A549 (cell line): ENCODE measurements at regions not wholly inside any gene's neighbourhood (a gene's known extent, or its start where the extent isn't known, plus 50 kb on each side); places are given as distances from the start of the nearest gene placed in this dataset.
"Not testable (repeated sequence)": the region's sequence is repeated elsewhere in the genome, so short reads cannot be mapped to it uniquely, and the experiment has no call there.

ENCODE experiments used
- ATAC-seq, 2 experiments: fragments of 200-7000 bp in 1 of 2; fragments of >200 bp in 1 of 2; cut with Nextera tagmentation in 1 of 2; cut with Tn5 transposase in 1 of 2; 3 replicates each; pipeline versions ENCODE4 v1.8.0 to v1.9.1; 2018 to 2020; ENCODE audit warnings: mild to moderate bottlenecking in 1 of 2, moderate library complexity in 1 of 2
- CTCF ChIA-PET: fragments of 300-600 bp; sonication (Branson Sonifier 250); formaldehyde crosslinking; extraction: SDS; loops from one replicate; lab custom pipeline; 2021; ENCODE audit warnings: antibody characterized with exemption, inconsistent platforms; lab: Yijun Ruan, JAX
- POLR2A ChIA-PET: fragments of 350-600 bp; formaldehyde crosslinking; extraction: SDS; loops from one replicate; lab custom pipeline; 2021; ENCODE audit warnings: antibody characterized with exemption, inconsistent platforms; lab: Yijun Ruan, JAX
- DNase-seq, 2 experiments: peaks; one replicate each; pipeline versions ENCODE4 v3.0.0 to v3.0.0-alpha.2; 2011 to 2016; ENCODE audit warnings: low read depth in 1 of 2, low spot score in 1 of 2
- FAIRE-seq: peaks from 2 replicates; lab custom pipeline; 2011; peaks lifted over from hg19 to GRCh38; lab: Jason Lieb, UNC
- H3K27ac ChIP-seq, 2 experiments: fragments of >200 bp; sonication (Bioruptor Twin); formaldehyde crosslinking; 3 replicates each; pipeline ENCODE4 v1.5.1; 2016 to 2017
- H3K4me1 ChIP-seq: fragments of >200 bp; sonication (Bioruptor Twin); formaldehyde crosslinking; 3 replicates; pipeline ENCODE4 v1.6.1; 2016
- H3K4me2 ChIP-seq: fragments of >200 bp; sonication (Bioruptor Twin); formaldehyde crosslinking; 3 replicates; pipeline ENCODE4 v1.6.1; 2016
- H3K4me3 ChIP-seq: fragments of >200 bp; sonication (Bioruptor Twin); formaldehyde crosslinking; 3 replicates; pipeline ENCODE4 v1.5.1; 2016
- H3K9me3 ChIP-seq: fragments of >200 bp; sonication (Bioruptor Twin); formaldehyde crosslinking; 3 replicates; pipeline ENCODE4 v1.6.1; 2016
- CBX2 ChIP-seq: fragments of 200-600 bp; sonication (generic); IDR thresholded peaks from 2 replicates; pipeline ENCODE4 v1.6.1; 2016; ENCODE audit warnings: low read depth, mild to moderate bottlenecking, borderline replicate concordance
- CBX8 ChIP-seq: fragments of 200-600 bp; sonication (generic); IDR thresholded peaks from 2 replicates; pipeline ENCODE4 v1.6.1; 2016
- CHD2 ChIP-seq: fragments of 150-350 bp; IDR thresholded peaks from 2 replicates; pipeline ENCODE4 v1.6.1; 2014; ENCODE audit warnings: low read length; ENCODE audit not compliant: partially characterized antibody
- CHD4 ChIP-seq: fragments of 200-600 bp; sonication (generic); IDR thresholded peaks from 2 replicates; pipeline ENCODE4 v1.6.1; 2016; ENCODE audit warnings: antibody characterized with exemption, mild to moderate bottlenecking, borderline replicate concordance
- CTCF ChIP-seq: fragments of >200 bp; sonication (Bioruptor Twin); formaldehyde crosslinking; IDR thresholded peaks from 3 replicates; pipeline ENCODE4 v1.5.1; 2016
- E2F6 ChIP-seq: IDR thresholded peaks from 2 replicates; pipeline ENCODE4 v1.6.1; 2012; ENCODE audit warnings: low read depth, borderline replicate concordance
- EP300 ChIP-seq, 2 experiments: fragments of >200 bp; sonication (Bioruptor Twin); formaldehyde crosslinking; IDR thresholded peaks; 2 replicates in 1 of 2; 3 replicates in 1 of 2; pipeline ENCODE4 v1.6.1; 2016 to 2017
- ESRRA ChIP-seq: fragments of 150-350 bp; IDR thresholded peaks from 2 replicates; pipeline ENCODE4 v1.6.1; 2014; ENCODE audit warnings: mild to moderate bottlenecking, low read length, borderline replicate concordance
- FOSB ChIP-seq: fragments of 250-450 bp; sonication (Bioruptor Pico); IDR thresholded peaks from 2 replicates; pipeline ENCODE4 v1.5.0; 2020; ENCODE audit warnings: mild to moderate bottlenecking, moderate library complexity
- HEYL ChIP-seq: fragments of 250-450 bp; sonication (Bioruptor Pico); IDR thresholded peaks from 2 replicates; pipeline ENCODE4 v1.8.0; 2021; ENCODE audit warnings: mild to moderate bottlenecking, moderate library complexity
- JUNB ChIP-seq: fragments of >200 bp; sonication (Bioruptor Twin); formaldehyde crosslinking; IDR thresholded peaks from 2 replicates; pipeline ENCODE4 v1.6.1; 2016
- MAZ ChIP-seq: fragments of 150-350 bp; IDR thresholded peaks from 2 replicates; pipeline ENCODE4 v1.6.1; 2014; ENCODE audit warnings: antibody characterized with exemption, low read depth, low read length, borderline replicate concordance
- MYC ChIP-seq: IDR thresholded peaks from 2 replicates; pipeline ENCODE4 v1.6.1; 2012; ENCODE audit warnings: mild to moderate bottlenecking, inconsistent platforms, low read length, improper control_type of control experiment, borderline replicate concordance
- NPAS2 ChIP-seq: fragments of 250-450 bp; sonication (Bioruptor Pico); IDR thresholded peaks from 2 replicates; pipeline ENCODE4 v1.8.0; 2022; ENCODE audit warnings: mild to moderate bottlenecking, moderate library complexity, borderline replicate concordance
- NR3C1 ChIP-seq: fragments of >200 bp; sonication (Bioruptor Twin); formaldehyde crosslinking; IDR thresholded peaks from 3 replicates; pipeline ENCODE4 v1.6.1; 2017
- POLR2A ChIP-seq: IDR thresholded peaks from 2 replicates; pipeline ENCODE4 v1.6.1; 2012; ENCODE audit warnings: mild to moderate bottlenecking, low read length
- POLR2AphosphoS2 ChIP-seq: conservative IDR thresholded peaks from 2 replicates; pipeline ENCODE4 v1.6.1; 2012; ENCODE audit warnings: low read length, improper control_type of control experiment, inconsistent platforms
- RAD21 ChIP-seq, 2 experiments: fragments of >200 bp in 1 of 2; sonication (Bioruptor Twin) in 1 of 2; formaldehyde crosslinking in 1 of 2; IDR thresholded peaks in 1 of 2; conservative IDR thresholded peaks in 1 of 2; 2 replicates in 1 of 2; 3 replicates in 1 of 2; pipeline ENCODE4 v1.6.1; 2012 to 2018; ENCODE audit warnings: inconsistent platforms in 1 of 2
- RFX5 ChIP-seq: fragments of 450-650 bp; IDR thresholded peaks from 2 replicates; pipeline ENCODE4 v1.7.1; 2014; ENCODE audit warnings: antibody characterized with exemption, mild to moderate bottlenecking, moderate library complexity
- SMC3 ChIP-seq: fragments of >200 bp; sonication (Bioruptor Twin); formaldehyde crosslinking; IDR thresholded peaks from 3 replicates; pipeline ENCODE4 v1.6.1; 2018; ENCODE audit warnings: inconsistent platforms
- SREBF2 ChIP-seq: fragments of 450-650 bp; IDR thresholded peaks from 2 replicates; pipeline ENCODE4 v1.6.1; 2014; ENCODE audit warnings: mild to moderate bottlenecking, moderate library complexity
- TFCP2L1 ChIP-seq: fragments of 250-450 bp; sonication (Bioruptor Pico); IDR thresholded peaks from 2 replicates; pipeline ENCODE4 v1.5.0; 2021; ENCODE audit warnings: mild to moderate bottlenecking
- ZC3H11A ChIP-seq: fragments of 450-650 bp; IDR thresholded peaks from 2 replicates; pipeline ENCODE4 v1.6.1; 2014; ENCODE audit warnings: antibody characterized with exemption, mild to moderate bottlenecking
- ZSCAN20 ChIP-seq: fragments of 250-450 bp; sonication (Bioruptor Pico); IDR thresholded peaks from 2 replicates; pipeline ENCODE4 v1.8.0; 2022; ENCODE audit warnings: mild to moderate bottlenecking, moderate library complexity
- WGBS: methylation state at CpG from one replicate; pipeline ENCODE4 v1.1.6; 2017; ENCODE audit errors: missing lambda C conversion rate; 5-methylcytosine and 5-hydroxymethylcytosine counted together
- TF ChIP-seq, protein P1 (sequence below): fragments of 150-350 bp; IDR thresholded peaks from 2 replicates; pipeline ENCODE4 v1.6.1; 2014; ENCODE audit warnings: low read depth, mild to moderate bottlenecking, low read length
- TF ChIP-seq, protein P2 (sequence below): fragments of 450-650 bp; IDR thresholded peaks from 2 replicates; pipeline ENCODE4 v1.6.1; 2014; ENCODE audit warnings: antibody characterized with exemption
- TF ChIP-seq, protein P3 (sequence below): fragments of >200 bp; sonication (Bioruptor Twin); formaldehyde crosslinking; IDR thresholded peaks from 3 replicates; pipeline ENCODE4 v1.6.1; 2016
- TF ChIP-seq, protein P4 (sequence below): IDR thresholded peaks from 2 replicates; pipeline ENCODE4 v1.6.1; 2012

- peak in 1 of 2 experiments; percentile 5 for DNase-seq
- CTCF ChIA-PET, result interaction anchor here (0.7 kb wide), 1 partner anchor 93 kb away, joined by 3 read pairs; no protein-coding TSS in a partner anchor
- H3K4me1 ChIP-seq, H3K4me3 ChIP-seq, H3K27ac ChIP-seq, ATAC-seq, H3K4me2 ChIP-seq, POLR2A ChIA-PET, H3K9me3 ChIP-seq, FAIRE-seq: not testable (repeated sequence)
- WGBS, result 86% methylated on average over 9 of the region's 9 CpGs
Observed at GRCh38 chr16:72578061-72578460, 406.1 kb upstream of the PMFBP1 start.

DNA sequence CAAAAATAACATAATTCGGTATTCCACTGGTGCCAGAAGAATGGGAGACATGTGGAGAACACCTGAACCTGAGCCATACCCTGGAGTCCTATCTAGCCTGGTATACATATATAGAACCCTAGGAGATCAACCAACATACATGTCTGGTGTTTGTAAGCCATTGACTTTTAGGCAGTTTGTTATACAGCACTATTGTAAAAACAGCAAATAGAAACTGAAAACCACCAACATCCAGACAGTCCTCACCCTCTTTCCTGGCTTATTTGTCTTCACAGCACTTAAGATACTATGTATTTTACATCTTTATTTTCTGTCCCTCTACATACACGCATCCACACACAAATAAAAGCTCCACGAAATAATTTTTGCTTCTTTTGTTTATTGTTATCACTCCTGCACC is 404.2 kb upstream of the PMFBP1 start:
- FAIRE-seq (no peak), ATAC-seq (no peak), DNase-seq (no peak)
- H3K9me3 ChIP-seq, result no peaks in the 10 kb centered on the region
- no peak overlapping the region for H3K4me2 ChIP-seq
- TF ChIP-seq CTCF, result no peak
- no peak for TF ChIP-seq E2F6
- no peak for TF ChIP-seq SMC3
- no peak for TF ChIP-seq JUNB
- TF ChIP-seq FOSB, result no peak
- TF ChIP-seq, protein P1, sequence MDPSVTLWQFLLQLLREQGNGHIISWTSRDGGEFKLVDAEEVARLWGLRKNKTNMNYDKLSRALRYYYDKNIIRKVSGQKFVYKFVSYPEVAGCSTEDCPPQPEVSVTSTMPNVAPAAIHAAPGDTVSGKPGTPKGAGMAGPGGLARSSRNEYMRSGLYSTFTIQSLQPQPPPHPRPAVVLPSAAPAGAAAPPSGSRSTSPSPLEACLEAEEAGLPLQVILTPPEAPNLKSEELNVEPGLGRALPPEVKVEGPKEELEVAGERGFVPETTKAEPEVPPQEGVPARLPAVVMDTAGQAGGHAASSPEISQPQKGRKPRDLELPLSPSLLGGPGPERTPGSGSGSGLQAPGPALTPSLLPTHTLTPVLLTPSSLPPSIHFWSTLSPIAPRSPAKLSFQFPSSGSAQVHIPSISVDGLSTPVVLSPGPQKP, result no peak
- no peak for TF ChIP-seq MYC
- no peak for TF ChIP-seq NR3C1
- TF ChIP-seq ZC3H11A, result no peak
- TF ChIP-seq, protein P2, sequence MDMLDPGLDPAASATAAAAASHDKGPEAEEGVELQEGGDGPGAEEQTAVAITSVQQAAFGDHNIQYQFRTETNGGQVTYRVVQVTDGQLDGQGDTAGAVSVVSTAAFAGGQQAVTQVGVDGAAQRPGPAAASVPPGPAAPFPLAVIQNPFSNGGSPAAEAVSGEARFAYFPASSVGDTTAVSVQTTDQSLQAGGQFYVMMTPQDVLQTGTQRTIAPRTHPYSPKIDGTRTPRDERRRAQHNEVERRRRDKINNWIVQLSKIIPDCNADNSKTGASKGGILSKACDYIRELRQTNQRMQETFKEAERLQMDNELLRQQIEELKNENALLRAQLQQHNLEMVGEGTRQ, result no peak
- TF ChIP-seq CBX2, result no peak
- no peak for TF ChIP-seq RAD21 (conservative IDR thresholded peaks at IDR 0.05 in 1 of 2, IDR thresholded peaks at IDR 0.05 in 1 of 2)
- no peak for TF ChIP-seq ZSCAN20 (CRISPR knock-in tag)
- no peak for TF ChIP-seq RFX5
- TF ChIP-seq, protein P3, sequence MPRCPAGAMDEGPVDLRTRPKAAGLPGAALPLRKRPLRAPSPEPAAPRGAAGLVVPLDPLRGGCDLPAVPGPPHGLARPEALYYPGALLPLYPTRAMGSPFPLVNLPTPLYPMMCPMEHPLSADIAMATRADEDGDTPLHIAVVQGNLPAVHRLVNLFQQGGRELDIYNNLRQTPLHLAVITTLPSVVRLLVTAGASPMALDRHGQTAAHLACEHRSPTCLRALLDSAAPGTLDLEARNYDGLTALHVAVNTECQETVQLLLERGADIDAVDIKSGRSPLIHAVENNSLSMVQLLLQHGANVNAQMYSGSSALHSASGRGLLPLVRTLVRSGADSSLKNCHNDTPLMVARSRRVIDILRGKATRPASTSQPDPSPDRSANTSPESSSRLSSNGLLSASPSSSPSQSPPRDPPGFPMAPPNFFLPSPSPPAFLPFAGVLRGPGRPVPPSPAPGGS, result no peak
- no peak for TF ChIP-seq POLR2A
- TF ChIP-seq CHD4, result no peak
- no peak for TF ChIP-seq ESRRA
- TF ChIP-seq, all 56 proteins: peak for 0
- no peaks in the 10 kb centered on the region for H3K4me1 ChIP-seq
- H3K27ac ChIP-seq, result no peak overlapping the region
- H3K4me3 ChIP-seq, result no peak overlapping the region
- POLR2A ChIA-PET, result no interaction called here
- CTCF ChIA-PET, result no interaction called here
- WGBS, result 69% methylated on average over 3 of the region's 3 CpGs

- no peak overlapping the region for H3K4me3 ChIP-seq
- WGBS, result 89% methylated on average over 7 of the region's 7 CpGs
- no peaks in the 10 kb centered on the region for H3K9me3 ChIP-seq
- H3K27ac ChIP-seq, result no peak overlapping the region
- FAIRE-seq (no peak), ATAC-seq (no peak), DNase-seq (no peak)
- ChIA-PET POLR2A (no interaction called here), CTCF (no interaction called here)
- no peaks in the 10 kb centered on the region for H3K4me1 ChIP-seq
- no peak overlapping the region for H3K4me2 ChIP-seq
- TF ChIP-seq CHD2, result no peak
- no peak for TF ChIP-seq ZC3H11A
- no peak for TF ChIP-seq POLR2AphosphoS2
- no peak for TF ChIP-seq HEYL (CRISPR knock-in tag)
- no peak for TF ChIP-seq NPAS2
- no peak for TF ChIP-seq MYC
- TF ChIP-seq, protein P4, sequence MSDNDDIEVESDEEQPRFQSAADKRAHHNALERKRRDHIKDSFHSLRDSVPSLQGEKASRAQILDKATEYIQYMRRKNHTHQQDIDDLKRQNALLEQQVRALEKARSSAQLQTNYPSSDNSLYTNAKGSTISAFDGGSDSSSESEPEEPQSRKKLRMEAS, result no peak
- TF ChIP-seq MAZ, result no peak
- TF ChIP-seq CBX8, result no peak
- TF ChIP-seq EP300 (IDR thresholded peaks at IDR 0.05), result no peak
- TF ChIP-seq JUNB, result no peak
- TF ChIP-seq, protein P1, result no peak
- no peak for TF ChIP-seq TFCP2L1 (CRISPR knock-in tag)
- TF ChIP-seq ZSCAN20 (CRISPR knock-in tag), result no peak
- TF ChIP-seq SREBF2, result no peak
- TF ChIP-seq E2F6, result no peak
Observed at GRCh38 chr16:72569677-72570076, 397.7 kb upstream of the PMFBP1 start.
